Upper lobe of left lung (tissue), 4 donors: ENCODE measurements at regions not wholly inside any gene's neighbourhood (a gene's known extent, or its start where the extent isn't known, plus 50 kb on each side); places are given as distances from the start of the nearest gene placed in this dataset.

Source experiments
- POLR2A ChIP-seq, 4 donors: fragments of 450-650 bp; IDR thresholded peaks; one replicate each; pipeline ENCODE4 v1.5.1; 2016 to 2017; ENCODE audit warnings: antibody characterized with exemption in 4 of 4, mild to moderate bottlenecking in 2 of 4
- POLR2AphosphoS5 ChIP-seq, 2 donors: sonication (generic); formaldehyde crosslinking; IDR thresholded peaks; one replicate each; pipeline ENCODE4 v1.5.1; 2017; ENCODE audit warnings: antibody characterized with exemption in 2 of 2
- TF ChIP-seq, protein P1 (sequence below), 6 experiments: fragments of 450-650 bp in 4 of 6; fragments of 200-600 bp in 2 of 6; sonication (generic) in 2 of 6; IDR thresholded peaks; one replicate each; pipeline ENCODE4 v1.5.1; 2016 to 2019; ENCODE audit warnings: antibody characterized with exemption in 6 of 6

DNA sequence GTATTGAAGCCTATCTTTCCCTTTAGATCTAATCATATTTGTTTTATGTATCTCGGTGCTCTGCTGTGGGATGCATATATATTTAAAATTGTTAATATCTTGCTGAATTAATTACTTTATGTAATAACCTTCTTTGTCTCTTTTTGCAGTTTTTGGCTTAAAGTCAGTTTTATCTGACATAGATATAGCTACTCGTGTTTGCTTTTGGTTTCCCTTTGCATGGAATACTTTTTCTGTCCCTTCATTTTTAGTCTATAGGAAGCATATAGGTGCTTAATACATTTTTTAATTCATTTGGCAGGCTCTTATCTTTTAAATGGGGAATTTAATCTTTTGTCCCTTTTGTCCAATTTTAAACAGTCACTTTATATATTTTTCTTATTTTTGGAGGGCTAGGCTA is 360.6 kb upstream of the PRR16 start:
- no peak for TF ChIP-seq POLR2AphosphoS5 (IDR thresholded peaks at IDR 0.05)
- TF ChIP-seq POLR2A (IDR thresholded peaks at IDR 0.05): no peak
- TF ChIP-seq, protein P1, sequence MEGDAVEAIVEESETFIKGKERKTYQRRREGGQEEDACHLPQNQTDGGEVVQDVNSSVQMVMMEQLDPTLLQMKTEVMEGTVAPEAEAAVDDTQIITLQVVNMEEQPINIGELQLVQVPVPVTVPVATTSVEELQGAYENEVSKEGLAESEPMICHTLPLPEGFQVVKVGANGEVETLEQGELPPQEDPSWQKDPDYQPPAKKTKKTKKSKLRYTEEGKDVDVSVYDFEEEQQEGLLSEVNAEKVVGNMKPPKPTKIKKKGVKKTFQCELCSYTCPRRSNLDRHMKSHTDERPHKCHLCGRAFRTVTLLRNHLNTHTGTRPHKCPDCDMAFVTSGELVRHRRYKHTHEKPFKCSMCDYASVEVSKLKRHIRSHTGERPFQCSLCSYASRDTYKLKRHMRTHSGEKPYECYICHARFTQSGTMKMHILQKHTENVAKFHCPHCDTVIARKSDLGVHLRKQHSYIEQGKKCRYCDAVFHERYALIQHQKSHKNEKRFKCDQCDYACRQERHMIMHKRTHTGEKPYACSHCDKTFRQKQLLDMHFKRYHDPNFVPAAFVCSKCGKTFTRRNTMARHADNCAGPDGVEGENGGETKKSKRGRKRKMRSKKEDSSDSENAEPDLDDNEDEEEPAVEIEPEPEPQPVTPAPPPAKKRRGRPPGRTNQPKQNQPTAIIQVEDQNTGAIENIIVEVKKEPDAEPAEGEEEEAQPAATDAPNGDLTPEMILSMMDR (IDR thresholded peaks at IDR 0.05): no peak
